Stimulated activated CD8-positive, alpha-beta memory T cell treated with anti-CD3 and anti-CD28 coated beads, Interleukin-15, amount 100 ng/mL, for 24 hours (primary cell): ENCODE measurements at regions not wholly inside any gene's neighbourhood (a gene's known extent, or its start where the extent isn't known, plus 50 kb on each side); places are given as distances from the start of the nearest gene placed in this dataset.
"Not testable (repeated sequence)": the region's sequence is repeated elsewhere in the genome, so short reads cannot be mapped to it uniquely, and the experiment has no call there.

Source experiments
- DNase-seq: peaks from one replicate; pipeline ENCODE4 v3.0.0-alpha.2; 2020; ENCODE audit warnings: low read depth

- no peak for DNase-seq
Observed at GRCh38 chr7:55303220-55303619, 61.9 kb upstream of the LANCL2 start.

DNA sequence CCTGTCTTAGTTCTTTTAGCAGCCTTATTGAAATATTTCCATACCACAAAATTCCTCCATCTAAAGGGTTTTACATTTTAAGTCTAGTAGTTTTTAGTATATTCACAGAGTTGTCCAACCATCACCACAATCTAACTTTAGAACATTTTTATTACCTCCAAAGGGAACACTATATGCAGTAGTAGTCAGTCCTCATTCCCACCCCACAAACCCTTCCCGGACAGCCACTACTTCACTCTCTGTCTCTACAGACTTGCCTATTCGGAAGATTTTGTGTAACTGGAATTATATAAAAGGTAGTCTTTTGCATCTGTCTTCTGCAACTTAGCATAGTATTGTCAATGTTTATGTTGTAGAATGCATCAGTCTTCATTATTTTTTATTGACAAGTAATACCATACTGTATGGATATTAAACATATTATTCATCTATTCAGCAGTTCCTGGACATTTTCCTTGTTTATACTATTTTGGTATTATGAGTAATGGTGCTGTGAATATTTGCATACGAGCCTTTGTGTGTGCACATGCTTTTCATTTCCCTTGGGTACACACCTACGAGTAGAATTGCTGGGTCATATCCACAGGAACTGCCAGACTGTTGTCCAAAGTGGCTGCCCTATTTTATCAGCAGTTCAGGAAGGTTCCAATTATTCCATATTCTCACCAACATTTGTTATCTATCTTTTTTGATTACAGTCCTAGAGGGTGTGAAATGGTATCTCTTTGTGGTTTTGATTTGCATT is 60.9 kb upstream of the LANCL2 start:
- no peak for DNase-seq

DNA sequence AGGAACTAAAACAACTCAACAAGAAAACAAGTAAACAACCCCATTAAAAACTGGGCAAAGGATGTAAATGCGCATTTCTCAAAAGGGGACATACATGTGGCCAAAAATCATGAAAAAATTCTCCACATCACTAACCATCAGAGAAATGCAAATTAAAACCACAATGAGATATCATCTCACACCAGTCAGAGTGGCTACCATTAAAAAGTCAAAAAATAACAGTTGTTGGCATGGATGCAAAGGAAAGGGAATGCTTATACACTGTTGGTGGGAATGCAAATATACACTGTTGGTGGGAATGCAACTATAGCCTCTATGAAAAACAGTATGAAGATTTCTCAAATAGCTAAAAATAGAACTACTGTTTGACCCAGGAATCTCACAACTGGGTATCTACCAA is 60.0 kb upstream of the LANCL2 start:
- DNase-seq, result no peak

DNA sequence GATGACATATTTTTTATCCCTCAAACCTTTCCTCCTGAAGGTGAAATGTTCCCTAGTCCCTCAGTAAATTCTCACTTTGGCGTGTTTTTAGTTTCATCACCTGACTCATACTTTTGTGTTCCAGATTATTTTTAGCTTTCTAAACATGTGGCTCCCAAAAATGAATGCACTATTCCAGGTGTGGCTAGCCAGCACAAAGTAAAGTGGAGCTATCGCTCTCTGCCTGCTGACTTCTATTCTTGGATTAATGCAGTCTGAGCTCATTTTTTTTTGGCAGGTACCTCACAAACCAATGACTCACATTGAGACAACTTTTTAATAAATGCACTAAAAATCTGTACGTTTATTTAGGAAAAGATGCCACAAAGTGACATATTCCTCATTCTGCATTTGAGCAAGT is 58.8 kb upstream of the LANCL2 start:
- DNase-seq, result no peak

- no peak for DNase-seq
Observed at GRCh38 chr7:55307123-55307916, 57.8 kb upstream of the LANCL2 start.

DNA sequence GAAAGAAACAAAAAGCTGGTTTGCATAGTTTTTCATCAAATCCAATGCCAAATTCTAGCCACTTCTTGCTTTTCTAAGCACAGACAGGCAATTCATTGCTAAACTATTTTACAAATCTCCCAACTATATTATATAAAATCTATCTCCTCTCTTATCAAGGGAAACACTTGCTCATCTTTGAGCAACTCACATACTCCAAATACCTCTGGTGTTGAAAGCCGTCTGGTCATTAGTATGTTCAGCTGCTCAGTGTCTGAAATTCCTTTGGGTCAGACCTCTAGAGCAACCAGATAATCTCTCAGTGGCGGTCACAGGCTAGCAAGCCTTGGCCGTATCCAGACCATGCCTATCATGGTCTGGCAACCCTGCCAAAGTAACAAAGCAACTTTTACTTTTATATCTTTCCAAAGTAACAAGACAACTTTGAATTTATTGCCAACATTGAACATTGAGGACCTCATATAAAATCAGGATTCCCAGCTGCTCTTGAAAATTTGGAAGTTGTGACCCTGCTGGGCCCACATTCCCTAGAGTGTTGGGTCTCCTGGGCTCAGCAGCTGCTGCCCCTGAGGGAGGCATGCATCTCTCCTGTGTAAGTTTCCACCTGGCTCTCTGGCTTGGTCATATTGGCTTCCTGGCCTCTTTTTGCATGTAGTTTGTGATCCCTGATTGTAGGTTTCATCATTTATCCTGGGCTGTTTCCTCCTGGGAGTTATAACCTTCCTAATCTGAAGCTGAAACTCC is 56.8 kb upstream of the LANCL2 start:
- DNase-seq, result no peak

- DNase-seq, result peak; percentile 25
Observed at GRCh38 chr7:55309040-55309991, 55.8 kb upstream of the LANCL2 start.

- DNase-seq, result no peak
Observed at GRCh38 chr7:55310287-55311025, 54.7 kb upstream of the LANCL2 start.

DNA sequence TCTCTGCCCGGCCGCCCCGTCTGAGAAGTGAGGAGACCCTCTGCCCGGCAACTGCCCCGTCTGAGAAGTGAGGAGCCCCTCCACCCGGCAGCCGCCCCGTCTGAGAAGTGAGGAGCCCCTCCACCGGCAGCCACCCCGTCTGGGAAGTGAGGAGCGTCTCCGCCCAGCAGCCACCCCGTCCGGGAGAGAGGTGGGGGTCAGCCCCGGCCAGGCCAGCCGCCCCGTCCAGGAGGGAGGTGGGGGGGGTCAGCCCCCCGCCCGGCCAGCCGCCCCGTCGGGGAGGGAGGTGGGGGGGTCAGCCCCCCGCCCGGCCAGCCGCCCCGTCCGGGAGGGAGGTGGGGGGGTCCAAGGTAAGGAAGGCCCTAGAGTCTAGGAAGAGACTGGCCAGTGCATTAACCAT is 53.2 kb upstream of the LANCL2 start:
- DNase-seq, result not testable (repeated sequence)

- DNase-seq, result not testable (repeated sequence)
Observed at GRCh38 chr7:55313671-55314070, 51.5 kb upstream of the LANCL2 start.

DNA sequence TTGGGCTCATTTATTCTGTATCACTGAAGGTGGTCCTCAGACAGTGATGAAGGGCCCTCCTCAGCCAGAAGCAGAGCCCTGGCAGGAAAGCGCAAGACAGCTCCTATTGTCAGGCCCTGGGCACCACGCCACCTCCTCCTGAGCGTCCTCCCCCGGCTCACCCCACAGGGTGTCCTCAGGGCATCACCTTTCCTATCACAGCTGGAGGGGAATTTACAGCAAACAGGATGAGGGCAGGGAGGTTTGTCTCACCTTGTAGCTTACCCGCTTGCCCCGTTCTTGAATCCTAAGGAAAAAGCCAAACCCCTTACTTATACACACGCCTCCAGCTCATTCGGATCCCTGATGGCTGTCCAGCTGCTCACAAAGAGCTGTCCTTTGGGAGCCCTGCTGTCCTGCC is 50.2 kb upstream of the LANCL2 start:
- no peak for DNase-seq
